ENCODE measurements at regions not wholly inside any gene's neighbourhood (a gene's known extent, or its start where the extent isn't known, plus 50 kb on each side); places are given as distances from the start of the nearest gene placed in this dataset.

DNA sequence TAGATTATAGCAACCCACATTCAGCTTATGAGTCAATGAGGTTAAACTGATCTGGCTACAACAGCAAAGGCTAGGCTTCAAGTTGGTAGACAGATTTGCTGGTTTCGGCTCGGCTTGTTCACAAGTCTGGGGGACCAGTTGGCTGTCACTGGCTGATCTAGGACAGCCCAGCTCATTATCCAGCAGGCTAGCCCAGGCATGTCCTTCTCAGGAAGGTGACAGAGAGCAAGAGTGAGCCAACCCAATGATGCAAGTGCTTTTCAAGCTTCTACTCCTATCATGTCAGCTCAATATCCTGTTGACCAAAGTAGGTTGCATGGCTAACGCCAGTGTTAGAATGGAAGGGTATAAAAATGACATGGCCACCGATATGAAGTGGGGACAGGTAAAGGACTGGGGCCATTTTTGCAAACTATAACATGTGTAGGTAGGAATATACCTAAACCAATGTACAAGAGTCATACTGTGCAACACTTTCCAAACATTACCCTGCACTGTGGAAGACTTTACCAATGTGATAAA lies 220.9 kb upstream of the SOX21 start:
- no peak overlapping the region for H3K27ac ChIP-seq
- TF ChIP-seq, protein P1, sequence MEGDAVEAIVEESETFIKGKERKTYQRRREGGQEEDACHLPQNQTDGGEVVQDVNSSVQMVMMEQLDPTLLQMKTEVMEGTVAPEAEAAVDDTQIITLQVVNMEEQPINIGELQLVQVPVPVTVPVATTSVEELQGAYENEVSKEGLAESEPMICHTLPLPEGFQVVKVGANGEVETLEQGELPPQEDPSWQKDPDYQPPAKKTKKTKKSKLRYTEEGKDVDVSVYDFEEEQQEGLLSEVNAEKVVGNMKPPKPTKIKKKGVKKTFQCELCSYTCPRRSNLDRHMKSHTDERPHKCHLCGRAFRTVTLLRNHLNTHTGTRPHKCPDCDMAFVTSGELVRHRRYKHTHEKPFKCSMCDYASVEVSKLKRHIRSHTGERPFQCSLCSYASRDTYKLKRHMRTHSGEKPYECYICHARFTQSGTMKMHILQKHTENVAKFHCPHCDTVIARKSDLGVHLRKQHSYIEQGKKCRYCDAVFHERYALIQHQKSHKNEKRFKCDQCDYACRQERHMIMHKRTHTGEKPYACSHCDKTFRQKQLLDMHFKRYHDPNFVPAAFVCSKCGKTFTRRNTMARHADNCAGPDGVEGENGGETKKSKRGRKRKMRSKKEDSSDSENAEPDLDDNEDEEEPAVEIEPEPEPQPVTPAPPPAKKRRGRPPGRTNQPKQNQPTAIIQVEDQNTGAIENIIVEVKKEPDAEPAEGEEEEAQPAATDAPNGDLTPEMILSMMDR (conservative IDR thresholded peaks at IDR 0.05): no peak

DNA sequence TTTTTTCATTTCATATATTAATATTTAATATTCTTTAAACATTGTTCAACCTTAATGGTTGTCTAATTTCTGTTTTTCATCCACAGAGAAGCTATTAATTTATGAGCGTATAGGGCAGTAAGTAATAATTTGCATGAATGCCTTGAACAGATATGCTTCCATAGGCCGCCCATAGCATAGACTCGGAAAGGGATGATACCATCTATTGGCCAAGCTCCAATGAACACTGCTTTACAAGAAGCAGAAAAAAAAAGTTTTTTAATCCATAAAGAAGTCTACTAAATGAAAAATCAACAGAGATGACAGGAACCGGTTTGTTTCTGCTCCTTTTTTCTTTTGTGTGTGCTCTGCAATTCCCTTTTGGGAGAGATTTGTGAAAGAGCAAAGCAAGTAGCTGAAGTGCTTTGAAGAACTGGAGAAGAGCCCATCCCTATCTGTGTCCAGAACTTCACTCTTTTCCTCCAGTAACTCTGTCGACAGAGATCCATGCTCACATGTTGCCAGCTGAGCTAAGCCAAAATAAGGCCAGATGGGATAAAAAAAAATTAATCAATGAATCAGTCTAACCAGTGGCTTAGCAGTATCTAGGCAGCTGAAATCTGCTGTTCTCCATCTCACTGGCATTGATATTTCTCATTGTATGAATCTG lies 215.9 kb upstream of the SOX21 start:
- TF ChIP-seq, protein P1 (conservative IDR thresholded peaks at IDR 0.05): no peak
- peak overlapping the region; percentile 44 for H3K27ac ChIP-seq

DNA sequence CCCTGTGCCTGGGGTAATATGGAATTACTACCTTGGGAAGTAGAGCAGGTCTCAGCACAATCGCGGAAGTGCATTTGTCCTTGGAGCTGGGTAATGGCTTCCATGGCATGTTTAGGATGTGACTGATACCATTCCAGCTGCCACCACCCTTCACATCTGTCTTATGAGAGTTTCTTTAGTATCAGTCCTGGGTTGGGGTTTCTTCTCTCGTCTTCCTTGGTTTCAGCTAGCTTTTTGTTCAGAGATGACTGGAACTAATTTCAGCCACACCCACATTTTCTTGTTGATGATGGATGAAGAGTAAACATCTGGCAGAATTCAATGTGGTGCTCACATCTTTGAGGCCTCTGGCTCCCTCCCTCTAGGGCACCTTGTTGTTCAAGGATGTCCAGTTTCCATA lies 212.9 kb upstream of the SOX21 start:
- TF ChIP-seq, protein P1 (conservative IDR thresholded peaks at IDR 0.05): no peak
- H3K27ac ChIP-seq: no peak overlapping the region

DNA sequence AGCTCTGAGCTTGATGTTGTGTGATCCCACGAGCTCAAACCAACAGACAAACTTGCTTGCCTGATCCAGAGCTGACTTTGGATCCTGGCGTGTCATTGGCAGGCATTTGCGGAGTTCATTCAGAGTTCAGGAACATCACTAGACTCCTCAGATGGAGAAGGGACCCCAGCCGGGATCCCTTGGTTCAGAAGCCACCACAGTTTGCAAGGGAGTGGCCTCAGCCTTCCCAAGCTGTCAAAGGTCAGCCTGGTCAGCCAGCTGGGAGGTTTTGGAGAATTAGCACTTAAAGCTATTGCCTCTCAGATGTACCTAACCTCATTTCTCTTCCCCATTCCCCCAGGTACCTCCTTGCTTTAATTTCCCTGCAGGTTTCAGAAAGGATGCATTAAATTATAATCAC lies 208.8 kb upstream of the SOX21 start:
- TF ChIP-seq, protein P1 (conservative IDR thresholded peaks at IDR 0.05): no peak
- H3K27ac ChIP-seq: no peak overlapping the region

DNA sequence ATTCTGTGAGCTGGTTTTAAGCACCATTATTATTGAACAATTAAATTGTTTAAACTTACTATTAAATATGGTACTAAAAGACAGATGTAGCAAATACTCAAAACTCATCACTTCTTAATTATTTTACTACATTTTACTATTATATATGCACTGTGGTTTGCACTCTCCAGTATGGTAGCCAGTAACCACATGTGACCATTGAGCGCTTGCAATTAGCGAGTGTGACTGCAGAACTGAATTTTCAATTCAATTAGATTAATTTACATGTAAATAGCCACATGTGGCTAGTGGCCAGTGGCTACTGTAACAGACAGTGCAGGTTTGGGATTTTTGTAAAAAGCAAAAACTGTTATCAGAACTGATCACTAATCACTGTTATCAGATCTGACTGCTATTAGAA lies 208.2 kb upstream of the SOX21 start:
- H3K27ac ChIP-seq: no peak overlapping the region
- TF ChIP-seq, protein P1 (conservative IDR thresholded peaks at IDR 0.05): no peak

DNA sequence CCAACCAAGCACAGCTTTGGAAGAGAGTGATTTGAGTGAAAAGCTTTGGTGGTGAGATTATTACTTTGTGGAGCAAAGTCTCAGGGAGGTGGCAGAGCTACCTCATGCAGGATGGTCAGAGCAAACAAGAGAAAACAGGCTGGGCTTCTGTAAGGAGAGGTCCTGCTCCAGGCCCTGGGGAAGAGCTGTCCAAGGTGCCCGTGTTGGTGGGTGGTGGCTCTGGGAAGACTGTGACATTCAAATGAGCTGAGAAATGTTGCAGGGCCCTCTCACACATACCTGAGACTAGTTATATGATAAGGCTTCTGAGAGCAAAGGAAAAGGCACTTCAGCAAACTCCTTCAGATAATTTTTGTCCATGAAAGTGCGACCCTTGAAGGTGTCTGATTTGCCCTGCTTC lies 205.5 kb upstream of the SOX21 start:
- H3K27ac ChIP-seq: no peak overlapping the region
- TF ChIP-seq, protein P1 (conservative IDR thresholded peaks at IDR 0.05): no peak

DNA sequence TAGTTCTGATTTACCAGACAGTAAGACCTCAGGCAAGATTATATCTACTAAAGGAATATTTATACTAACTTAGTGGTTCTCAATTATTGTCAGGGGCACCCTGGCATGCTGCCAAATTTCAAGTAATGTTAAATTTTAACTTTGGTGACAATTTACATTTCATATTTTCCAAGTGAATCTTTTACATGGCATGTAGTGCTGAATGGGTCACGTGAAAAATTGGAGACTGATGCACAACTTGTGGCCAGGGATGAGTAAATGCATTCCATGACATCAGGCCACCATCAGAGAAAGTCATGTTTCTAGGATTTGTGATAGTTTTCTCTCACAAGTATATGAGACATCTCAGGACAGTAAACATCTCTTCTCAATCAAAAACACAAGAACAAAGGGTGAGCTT lies 202.6 kb upstream of the SOX21 start:
- TF ChIP-seq, protein P1 (conservative IDR thresholded peaks at IDR 0.05): no peak
- H3K27ac ChIP-seq: no peak overlapping the region

Measured in VCaP (cell line).